ENCODE measurements at regions not wholly inside any gene's neighbourhood (a gene's known extent, or its start where the extent isn't known, plus 50 kb on each side); places are given as distances from the start of the nearest gene placed in this dataset.
"Not testable (repeated sequence)": the region's sequence is repeated elsewhere in the genome, so short reads cannot be mapped to it uniquely, and the experiment has no call there.

DNA sequence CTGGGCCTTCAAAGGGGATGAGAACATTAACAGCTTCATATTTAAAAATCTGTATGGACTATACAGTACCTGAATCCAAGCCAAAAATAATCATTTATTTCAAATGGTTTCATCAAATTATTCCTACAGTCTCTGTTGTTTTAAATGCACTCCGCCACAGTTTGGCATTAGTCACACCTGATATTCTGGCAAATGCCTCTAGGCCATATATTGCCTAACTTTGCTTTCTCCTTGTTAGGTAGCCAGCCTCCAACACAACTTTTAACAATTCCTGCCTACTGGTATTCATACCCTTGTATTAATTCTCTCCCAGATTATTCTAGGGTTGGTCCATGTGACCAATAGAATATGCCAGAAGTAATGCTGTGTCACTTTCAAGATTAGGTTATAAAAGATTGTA is 146.6 kb upstream of the FANCL start:
- DNase-seq (ENCODE audit: low read depth in 2 of 2), result no peak

DNA sequence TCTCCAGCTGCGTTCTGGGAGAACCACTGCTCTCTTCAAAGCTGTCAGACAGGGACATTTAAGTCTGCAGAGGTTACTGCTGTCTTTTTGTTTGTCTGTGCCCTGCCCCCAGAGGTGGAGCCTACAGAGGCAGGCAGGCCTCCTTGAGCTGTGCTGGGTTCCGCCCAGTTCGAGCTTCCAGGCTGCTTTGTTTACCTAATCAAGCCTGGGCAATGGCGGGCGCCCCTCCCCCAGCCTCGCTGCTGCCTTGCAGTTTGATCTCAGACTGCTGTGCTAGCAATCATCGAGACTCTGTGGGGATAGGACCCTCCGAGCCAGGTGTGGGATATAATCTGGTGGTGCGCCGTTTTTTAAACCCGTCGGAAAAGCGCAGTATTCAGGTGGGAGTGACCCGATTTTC is 145.8 kb upstream of the FANCL start:
- DNase-seq (ENCODE audit: low read depth in 2 of 2), result not testable (repeated sequence)

DNA sequence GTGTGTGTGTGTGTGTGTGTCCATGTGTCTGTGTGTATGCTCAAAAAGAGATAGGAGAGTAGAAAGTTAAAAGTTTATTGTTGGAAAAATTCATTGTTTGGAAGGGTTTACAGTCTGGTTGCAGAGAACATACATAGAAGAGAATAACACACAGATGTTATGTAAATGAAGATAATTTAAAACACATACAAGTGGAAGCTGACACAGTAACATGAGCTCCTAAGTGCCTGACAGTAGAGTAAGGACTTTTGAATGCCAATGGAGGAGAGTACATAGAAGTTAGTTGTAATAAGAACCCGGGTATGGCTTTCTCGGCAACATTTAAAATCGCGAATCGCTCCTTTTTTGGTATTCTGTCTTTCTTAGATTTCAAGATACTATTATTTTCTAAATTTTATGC is 137.0 kb upstream of the FANCL start:
- no peak for DNase-seq (ENCODE audit: low read depth in 2 of 2)

DNA sequence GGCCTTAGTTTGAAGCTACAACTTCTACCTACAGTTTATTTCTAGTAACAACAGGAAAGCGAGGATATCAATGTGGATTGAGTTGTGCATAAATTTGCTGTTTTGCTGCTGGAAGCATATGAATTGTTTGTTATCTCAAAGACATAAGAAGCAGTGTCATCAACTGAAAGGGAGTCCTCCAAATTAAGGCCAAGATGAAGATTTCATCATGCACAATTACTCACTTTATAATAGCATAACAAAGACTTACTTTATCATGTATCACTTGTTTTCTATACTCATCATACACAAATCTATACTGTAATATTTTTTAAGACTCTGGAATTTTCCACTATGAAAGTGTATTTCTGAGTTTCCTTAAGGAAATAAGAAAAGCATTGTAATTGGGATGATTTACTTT is 136.1 kb upstream of the FANCL start:
- DNase-seq (ENCODE audit: low read depth in 2 of 2), result no peak

DNA sequence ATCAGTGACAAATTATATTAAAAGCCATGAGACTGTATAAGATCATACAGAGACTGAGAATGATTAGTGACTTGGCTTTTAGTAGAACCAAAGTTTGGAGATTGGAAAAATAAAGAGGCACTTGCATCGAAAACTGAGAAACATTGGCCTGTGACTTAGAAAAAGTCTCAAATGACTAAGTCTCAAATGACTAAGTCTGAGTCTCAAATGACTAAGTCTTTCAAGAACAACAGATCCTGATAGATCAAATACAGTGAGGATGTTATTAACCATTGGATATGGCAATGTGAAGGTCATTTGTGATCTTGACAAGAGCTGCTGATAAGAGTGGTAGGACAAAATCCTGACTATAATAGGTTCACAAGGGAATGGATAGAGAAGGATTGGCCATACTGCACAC is 135.5 kb upstream of the FANCL start:
- no peak for DNase-seq (ENCODE audit: low read depth in 2 of 2)

DNA sequence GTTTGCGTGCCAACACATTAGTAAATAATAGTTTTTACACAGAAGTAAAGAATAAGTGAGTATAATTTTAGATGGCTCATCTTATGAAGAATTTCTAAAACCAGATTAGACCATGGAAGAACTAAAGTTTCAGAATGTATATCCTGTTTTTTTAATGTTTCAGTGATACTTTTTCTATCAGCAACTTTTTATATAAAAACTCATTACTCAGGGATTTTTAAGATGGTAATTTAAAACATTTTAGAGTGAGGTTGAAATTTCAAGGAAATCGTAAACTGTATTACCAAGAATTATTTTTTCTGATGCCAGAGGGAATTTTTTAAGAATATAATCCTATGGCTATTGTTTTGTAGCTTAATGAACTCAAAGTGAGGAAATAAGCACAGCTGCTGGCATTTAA is 128.5 kb upstream of the FANCL start:
- DNase-seq (ENCODE audit: low read depth in 2 of 2), result no peak

DNA sequence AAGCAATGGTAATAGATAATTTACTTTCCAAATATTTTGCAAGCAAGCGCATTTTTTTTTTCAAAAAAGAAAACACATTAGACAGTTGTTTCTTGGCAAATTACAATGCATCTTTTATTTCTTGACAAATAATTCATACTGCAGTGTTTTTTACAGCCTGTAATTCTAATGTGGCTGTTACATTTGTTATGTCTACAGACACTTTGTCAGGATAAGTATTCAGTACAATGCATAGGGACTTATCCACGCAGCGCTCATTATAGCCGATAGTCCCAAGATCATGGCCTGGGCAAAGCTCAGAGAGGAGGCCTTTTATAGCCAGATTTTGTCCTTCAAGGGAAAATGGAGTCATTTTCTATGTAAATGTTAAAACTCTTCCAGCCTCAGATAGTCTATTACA is 123.0 kb upstream of the FANCL start:
- no peak for DNase-seq (ENCODE audit: low read depth in 2 of 2)

DNA sequence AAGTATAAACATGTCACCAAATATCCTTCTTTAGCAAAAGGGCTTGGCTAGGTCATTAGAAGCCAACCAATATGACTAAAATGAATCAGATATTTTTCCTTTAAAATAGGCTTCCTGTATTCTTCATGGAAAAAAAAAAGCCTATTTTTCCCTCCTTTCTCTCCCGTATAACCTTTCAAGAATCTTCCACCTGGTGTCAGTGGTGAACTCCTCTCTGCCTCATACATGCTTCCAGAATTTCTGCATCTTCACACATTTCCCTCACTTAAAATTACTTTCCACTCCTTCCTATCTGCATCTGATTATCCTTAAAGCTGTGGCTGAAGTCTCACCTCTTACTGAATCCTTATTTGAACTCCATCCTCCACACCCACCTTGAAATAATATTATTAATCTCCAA is 116.9 kb upstream of the FANCL start:
- DNase-seq (ENCODE audit: low read depth in 2 of 2), result no peak

DNA sequence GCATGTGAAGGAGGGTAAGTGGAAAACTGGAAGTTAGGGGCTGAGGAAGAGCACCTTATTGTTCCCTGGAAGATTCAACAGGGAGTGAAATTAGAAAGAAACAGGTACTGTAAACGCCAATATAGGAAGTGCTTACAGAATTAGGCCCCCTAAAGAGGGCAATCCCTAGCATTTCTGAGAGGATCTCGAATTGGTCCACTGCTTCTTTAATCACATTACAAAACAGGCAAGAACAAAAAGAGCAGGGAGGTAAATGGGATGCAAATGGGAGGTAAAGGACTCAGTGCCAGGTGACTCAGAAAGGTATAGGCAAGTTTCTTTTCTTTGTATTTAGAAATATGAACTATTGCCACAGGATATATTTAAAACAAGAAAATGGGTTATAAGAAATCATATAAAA is 116.4 kb upstream of the FANCL start:
- no peak for DNase-seq (ENCODE audit: low read depth in 2 of 2)

DNA sequence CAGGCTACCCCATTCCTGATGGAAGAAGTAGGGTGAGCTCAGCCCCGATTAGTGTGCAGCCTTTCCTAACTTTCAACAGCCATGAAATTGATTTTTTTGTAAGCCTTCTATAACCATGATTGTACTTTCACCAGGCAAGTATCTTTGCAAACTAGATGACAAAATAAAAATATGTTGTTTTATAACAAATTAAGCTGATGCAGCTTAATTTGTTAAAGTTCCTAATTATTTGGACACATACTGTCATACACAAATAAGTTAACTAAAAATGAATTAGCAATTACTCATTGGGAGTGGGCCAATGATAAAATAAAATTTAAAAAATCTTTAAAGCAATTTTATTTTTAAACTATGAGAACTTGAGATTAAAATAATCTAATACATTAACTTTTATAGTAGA is 113.1 kb upstream of the FANCL start:
- no peak for DNase-seq (ENCODE audit: low read depth in 2 of 2)

DNA sequence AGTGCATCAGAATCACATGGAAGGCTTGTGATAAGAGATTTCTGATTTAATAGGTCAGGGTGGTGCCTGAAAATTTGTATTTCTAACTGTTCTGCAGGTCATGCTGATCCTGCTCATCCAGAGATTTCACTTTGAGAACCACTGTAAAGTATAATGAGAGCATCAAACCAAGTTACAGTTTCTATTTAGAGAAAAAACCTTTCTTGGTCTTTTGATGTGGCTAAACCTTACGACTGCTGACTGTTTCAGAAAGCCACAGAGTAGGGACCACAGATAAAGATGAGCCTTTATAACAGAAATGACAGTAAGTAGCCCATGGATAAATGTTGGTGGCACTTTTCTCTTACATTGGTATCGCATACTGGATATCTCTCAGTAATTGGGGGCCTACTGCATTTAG is 109.4 kb upstream of the FANCL start:
- DNase-seq (ENCODE audit: low read depth in 2 of 2), result no peak

DNA sequence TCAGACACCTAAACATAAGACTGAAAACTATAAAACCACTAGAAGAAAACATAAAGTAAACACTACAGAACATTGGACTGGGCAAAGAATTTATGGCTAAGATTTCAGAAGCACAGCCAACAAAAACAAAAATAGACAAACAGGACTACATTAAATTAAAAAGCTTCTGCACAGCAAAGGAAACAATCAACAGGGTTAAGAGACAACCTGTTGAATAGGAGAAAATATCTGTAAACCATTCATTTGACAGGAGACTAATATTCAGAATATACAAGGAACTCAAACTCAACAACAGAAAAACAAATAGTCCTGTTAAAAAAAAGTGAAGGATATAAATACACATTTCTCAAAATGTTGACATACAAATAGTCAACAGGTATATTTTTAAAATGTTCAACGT is 106.7 kb upstream of the FANCL start:
- no peak for DNase-seq (ENCODE audit: low read depth in 2 of 2)

DNA sequence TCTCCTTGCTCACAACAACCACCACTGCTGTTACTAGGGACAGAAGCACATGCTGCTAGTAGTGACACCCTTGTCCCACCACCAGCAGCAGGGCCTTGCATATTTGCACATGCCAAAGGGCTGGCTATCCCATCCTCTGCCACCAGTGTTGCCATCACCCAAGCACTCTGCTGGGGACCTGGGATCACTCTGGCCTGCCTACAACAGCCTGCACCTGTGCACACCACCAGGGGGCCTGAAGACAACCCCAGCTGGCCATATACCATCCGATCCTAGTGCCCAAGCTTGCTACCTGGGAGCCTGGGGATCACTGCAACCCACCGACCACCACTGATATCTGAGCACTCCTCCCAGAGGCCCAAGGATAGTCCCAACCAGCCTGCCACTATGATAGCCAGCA is 99.9 kb upstream of the FANCL start:
- no peak for DNase-seq (ENCODE audit: low read depth in 2 of 2)

DNA sequence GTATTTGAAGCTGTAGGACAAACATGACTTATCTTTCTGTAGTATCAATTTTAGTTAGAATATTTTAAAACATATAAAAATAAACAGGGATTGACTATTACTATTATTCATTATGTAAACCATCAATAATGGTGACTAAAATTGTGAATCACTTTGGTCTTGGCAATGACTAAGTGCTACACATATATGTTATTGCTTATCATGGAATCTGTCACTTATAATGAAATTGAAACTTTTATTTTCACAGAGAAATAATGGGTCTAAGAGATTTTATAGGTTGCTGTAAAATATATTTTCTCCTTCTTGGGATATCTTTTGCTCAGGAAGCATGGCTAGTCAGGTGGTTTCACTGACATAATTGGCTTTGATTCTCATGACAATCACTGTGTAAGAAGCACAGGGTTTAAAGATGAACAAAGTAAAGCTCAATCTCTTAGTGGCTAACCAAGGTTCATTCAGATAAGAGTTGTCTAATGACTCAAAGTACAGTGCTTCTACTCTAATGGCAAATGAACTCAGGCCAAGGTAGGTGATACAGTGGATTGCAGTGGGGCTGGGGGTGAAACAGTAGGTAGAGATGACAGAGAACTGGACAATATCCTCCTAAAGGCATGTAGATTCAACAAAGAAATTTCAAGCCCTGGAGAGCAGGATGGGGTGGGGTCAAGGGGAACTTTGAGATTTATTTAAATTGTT is 98.6 kb upstream of the FANCL start:
- no peak for DNase-seq (ENCODE audit: low read depth in 2 of 2)

DNA sequence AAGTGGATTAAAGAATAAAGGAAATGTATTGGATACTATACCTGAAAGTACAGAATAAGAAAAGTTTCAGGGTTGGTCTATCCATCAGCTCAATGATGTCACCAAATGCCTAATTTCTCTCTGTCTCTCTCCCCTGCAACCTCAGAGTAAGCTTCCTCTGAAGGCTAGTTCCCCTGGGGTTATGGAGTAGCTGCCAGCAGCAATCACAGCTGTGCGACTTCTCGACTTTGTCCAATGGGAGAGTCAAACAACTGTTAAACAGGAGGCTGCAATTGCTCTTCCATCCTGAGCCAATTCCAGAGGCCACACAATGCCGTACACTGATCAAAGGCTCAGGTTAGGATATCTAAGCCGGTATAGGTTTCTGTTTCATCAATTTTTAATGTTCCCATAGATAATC is 95.3 kb upstream of the FANCL start:
- no peak for DNase-seq (ENCODE audit: low read depth in 2 of 2)

DNA sequence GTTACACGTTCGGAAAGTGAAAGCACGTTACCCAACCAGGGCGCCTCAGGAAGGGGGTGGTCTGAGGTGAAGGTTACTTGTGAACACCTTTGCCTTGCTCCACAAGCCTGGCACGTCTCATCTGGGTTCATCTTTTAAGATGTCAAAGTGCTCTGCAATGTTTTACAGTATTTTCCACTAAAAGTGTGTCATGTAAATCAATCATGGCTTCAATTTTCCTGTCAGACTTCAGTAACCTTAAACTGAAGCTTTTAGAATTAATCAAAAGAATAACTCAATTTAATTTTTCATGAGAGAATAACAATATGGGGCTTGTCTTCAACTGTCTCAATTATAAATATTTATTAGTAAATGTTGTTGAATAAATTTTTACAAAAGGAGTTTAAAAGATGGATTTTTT is 93.3 kb upstream of the FANCL start:
- no peak for DNase-seq (ENCODE audit: low read depth in 2 of 2)

DNA sequence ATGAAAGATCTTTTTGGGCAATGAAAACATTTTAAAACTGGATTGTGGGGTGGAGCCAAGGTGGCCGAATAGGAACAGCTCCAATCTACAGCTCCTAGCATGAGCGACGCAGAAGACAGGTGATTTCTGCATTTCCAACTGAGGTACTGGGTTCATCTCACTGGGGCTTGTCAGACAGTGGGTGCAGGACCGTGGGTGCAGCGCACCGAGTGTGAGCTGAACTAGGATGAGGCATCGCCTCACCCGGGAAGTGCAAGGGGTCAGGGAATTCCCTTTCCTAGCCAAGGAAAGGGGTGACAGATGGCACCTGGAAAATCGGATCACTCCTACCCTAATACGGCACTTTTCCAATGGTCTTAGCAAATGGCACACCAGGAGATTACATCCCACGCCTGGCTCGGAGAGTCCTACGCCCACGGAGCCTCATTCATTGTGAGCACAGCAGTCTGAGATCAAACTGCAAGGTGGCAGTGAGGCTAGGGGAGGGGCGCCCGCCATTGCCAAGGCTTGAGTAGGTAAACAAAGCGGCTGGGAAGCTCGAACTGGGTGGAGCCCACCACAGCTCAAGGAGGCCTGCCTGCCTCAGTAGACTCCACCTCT is 84.3 kb upstream of the FANCL start:
- not testable (repeated sequence) for DNase-seq (ENCODE audit: low read depth in 2 of 2)

DNA sequence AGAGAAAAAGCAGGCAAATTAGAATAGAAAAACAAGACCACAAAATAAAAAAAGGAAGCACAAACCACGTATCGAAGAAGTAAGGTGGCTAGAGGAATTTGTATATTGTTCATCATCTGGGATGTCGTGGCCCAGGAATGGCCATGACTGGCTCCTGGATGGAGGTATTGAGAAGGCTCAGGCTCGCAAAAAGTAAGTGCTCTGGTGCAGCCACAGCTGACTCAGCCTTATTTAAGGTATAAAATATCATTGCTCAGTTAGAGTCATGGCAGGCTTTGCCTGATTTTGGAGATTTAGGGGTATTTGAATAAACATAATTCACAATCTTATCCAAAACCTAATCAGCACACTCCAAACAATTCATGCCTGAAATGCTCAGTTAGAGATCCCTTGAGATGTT is 78.4 kb upstream of the FANCL start:
- DNase-seq (ENCODE audit: low read depth in 2 of 2), result no peak

DNA sequence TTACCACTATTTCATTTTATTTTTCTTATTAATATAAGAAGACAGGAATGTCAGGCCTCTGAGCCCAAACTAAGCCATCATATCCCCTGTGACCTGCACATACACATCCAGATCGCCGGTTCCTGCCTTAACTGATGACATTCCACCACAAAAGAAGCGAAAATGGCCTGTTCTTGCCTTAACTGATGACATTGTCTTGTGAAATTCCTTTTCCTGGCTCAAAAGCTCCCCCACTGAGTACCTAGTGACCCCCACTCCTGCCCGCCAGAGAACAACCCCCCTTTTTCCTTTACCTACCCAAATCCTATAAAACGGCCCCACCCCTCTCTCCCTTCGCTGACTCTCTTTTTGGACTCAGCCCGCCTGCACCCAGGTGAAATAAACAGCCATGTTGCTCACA is 77.8 kb upstream of the FANCL start:
- not testable (repeated sequence) for DNase-seq (ENCODE audit: low read depth in 2 of 2)

DNA sequence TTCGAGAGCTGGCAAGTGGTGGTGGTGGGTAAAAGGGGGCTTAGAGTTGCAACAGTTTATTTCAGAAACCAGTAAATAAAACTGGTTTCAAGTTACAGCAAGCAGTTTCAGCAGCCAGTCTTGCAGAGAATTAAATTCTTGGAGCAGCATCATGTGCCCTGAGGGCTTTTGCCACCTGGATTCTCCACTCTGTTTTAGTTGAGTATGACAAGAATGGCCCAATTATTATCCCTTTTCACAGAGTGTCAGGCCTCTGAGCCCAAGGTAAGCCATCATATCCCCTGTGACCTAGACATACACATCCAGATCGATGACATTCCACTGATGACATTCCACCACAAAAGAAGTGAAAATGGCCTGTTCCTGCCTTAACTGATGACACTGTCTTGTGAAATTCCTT is 72.8 kb upstream of the FANCL start:
- DNase-seq (ENCODE audit: low read depth in 2 of 2), result no peak

DNA sequence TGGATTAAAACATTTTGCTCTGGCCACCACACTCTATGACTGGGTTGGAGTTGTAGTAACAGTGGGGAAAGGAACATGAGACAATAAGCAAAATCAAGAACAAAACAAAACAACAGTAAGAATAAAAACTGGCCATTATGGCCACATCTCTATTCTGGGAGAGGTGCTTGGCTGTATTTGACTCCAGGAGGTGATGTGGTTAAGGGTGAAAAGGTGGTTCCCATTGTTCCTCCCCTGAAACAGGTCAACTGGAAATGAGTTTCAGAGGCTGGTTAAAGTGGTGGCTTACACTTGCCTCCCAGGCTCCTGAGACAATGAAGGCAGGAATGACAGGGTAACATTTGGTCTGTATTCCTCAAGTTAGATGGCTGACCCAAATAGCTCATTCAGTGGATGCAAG is 67.3 kb upstream of the FANCL start:
- no peak for DNase-seq (ENCODE audit: low read depth in 2 of 2)

DNA sequence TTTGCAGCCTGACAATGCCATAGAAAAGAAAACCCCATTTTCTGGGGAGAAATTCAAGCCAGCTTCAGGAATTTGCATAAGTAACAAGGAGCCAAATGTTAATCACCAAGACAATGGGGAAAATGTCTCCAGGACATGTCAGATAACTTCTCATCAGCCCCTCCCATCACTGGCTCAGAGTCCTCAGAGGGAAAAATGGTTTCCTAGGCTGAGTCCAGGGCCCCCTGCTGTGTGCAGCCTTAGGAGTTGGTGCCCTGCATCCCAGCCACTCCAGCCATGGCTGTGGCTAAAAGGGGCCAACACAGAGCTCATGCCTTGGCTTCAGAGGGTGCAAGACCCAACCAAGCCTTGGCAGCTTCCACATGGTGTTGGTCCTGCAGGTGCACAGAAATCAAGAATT is 63.7 kb upstream of the FANCL start:
- DNase-seq (ENCODE audit: low read depth in 2 of 2), result no peak

DNA sequence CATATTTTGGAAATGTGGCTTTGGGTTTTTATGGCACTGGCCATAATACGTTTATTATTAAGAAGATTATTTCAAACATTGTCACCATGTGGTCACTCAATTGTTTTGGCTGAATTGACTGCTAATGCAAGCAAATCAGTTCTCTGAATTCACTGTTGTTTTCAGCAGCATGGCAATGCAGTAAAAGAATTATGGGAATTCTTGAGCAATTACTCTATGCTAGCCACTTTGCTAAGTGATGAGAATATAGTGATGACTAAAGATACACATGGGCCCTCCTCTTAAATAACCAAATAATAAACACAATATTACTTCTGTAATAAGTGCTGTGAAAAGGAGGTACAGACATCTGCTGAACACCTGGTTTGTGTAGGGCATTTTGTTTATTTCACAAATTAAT is 58.0 kb upstream of the FANCL start:
- DNase-seq (ENCODE audit: low read depth in 2 of 2), result no peak

DNA sequence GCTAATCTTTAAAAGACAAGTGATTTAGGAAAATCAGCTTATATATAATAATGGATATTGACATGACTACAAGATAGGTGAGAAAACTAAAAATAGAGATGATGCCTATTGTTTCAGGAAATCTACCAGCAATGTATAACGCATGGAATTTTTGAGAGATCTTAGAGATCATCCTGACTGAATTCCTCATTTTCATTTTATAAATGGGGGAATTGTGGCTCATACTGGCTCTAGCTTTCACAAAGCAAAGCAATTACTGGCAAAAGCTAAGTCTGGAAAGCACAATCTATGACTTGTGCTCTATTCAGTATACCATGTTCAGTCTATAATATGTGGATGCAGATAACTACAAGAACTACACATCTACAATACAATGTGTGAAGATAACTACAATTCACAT is 51.9 kb upstream of the FANCL start:
- no peak for DNase-seq (ENCODE audit: low read depth in 2 of 2)

Data from stimulated activated CD4-positive, alpha-beta T cell treated with anti-CD3 and anti-CD28 coated beads, Interleukin-1b, Interleukin-23, amount 100 ng/mL, for 4 hours (primary cell).